Activated T-cell treated with anti-CD3 and anti-CD28 coated beads, Interleukin-2, amount 50 U/mL, for 72 hours (primary cell): ENCODE measurements at regions not wholly inside any gene's neighbourhood (a gene's known extent, or its start where the extent isn't known, plus 50 kb on each side); places are given as distances from the start of the nearest gene placed in this dataset.

Experiments
- ATAC-seq, 2 donors: fragments of 150-1000 bp; cut with Tn5 transposase; replicated peaks in 1 of 2; 2 replicates each; pipeline ENCODE4 v1.10.0; 2021; ENCODE audit warnings: moderate library complexity in 2 of 2, mild to moderate bottlenecking in 1 of 2
- DNase-seq, 2 donors: peaks; one replicate each; pipeline ENCODE4 v3.0.0; 2021 to 2022; ENCODE audit warnings: mixed read lengths in 1 of 2
- H3K27ac Mint-ChIP-seq: one replicate; pipeline ENCODE4 v1.8.0; 2022; ENCODE audit warnings: mild to moderate bottlenecking, moderate library complexity, mixed read lengths
- H3K27me3 Mint-ChIP-seq: one replicate; pipeline ENCODE4 v1.8.0; 2022; ENCODE audit warnings: low read depth, mixed read lengths
- H3K36me3 Mint-ChIP-seq, 2 donors: one replicate each; pipeline ENCODE4 v1.8.0; 2022; ENCODE audit warnings: mixed read lengths in 2 of 2, mild to moderate bottlenecking in 1 of 2; ENCODE audit not compliant: insufficient read depth in 2 of 2
- H3K4me1 Mint-ChIP-seq: one replicate; pipeline ENCODE4 v1.8.0; 2022; ENCODE audit warnings: low read depth, mixed read lengths
- H3K4me3 Mint-ChIP-seq, 2 donors: one replicate each; pipeline ENCODE4 v1.8.0; 2022; ENCODE audit warnings: mild to moderate bottlenecking in 2 of 2, mixed read lengths in 2 of 2, moderate library complexity in 2 of 2
- H3K9me3 Mint-ChIP-seq, 2 donors: one replicate each; pipeline ENCODE4 v1.8.0; 2022; ENCODE audit warnings: mixed read lengths in 2 of 2

- no peak overlapping the region for H3K27ac Mint-ChIP-seq
- DNase-seq = no peak
- H3K9me3 Mint-ChIP-seq = peaks cover 5 to 12% of the 10 kb centered on the region in 2 donors
- no peak overlapping the region for H3K4me3 Mint-ChIP-seq
- no peaks in the 10 kb centered on the region for H3K4me1 Mint-ChIP-seq
- no peaks in the 10 kb centered on the region for H3K27me3 Mint-ChIP-seq
- H3K36me3 Mint-ChIP-seq = no peaks in the 10 kb centered on the region
- no peak for ATAC-seq
Observed at GRCh38 chr5:13640270-13640669, 304.2 kb downstream of the DNAH5 start.

- no peak for DNase-seq
- peaks cover 3 to 7% of the 10 kb centered on the region in 2 donors for H3K9me3 Mint-ChIP-seq
- ATAC-seq = no peak
- no peaks in the 10 kb centered on the region for H3K36me3 Mint-ChIP-seq
- no peak overlapping the region for H3K4me3 Mint-ChIP-seq
- no peaks in the 10 kb centered on the region for H3K4me1 Mint-ChIP-seq
- no peaks in the 10 kb centered on the region for H3K27me3 Mint-ChIP-seq
- H3K27ac Mint-ChIP-seq = no peak overlapping the region
Observed at GRCh38 chr5:13632676-13633075, 311.8 kb downstream of the DNAH5 start.

- peaks cover 3 to 5% of the 10 kb centered on the region in 2 donors for H3K9me3 Mint-ChIP-seq
- no peak overlapping the region for H3K4me3 Mint-ChIP-seq
- ATAC-seq (no peak), DNase-seq (no peak)
- no peak overlapping the region for H3K27ac Mint-ChIP-seq
- no peaks in the 10 kb centered on the region for H3K4me1 Mint-ChIP-seq
- H3K27me3 Mint-ChIP-seq = no peaks in the 10 kb centered on the region
- H3K36me3 Mint-ChIP-seq = peaks cover 0 to under 1% of the 10 kb centered on the region in 2 donors
Observed at GRCh38 chr5:13629218-13629617, 315.3 kb downstream of the DNAH5 start.

- Mint-ChIP-seq H3K9me3 (peaks cover 3 to 5% of the 10 kb centered on the region in 2 donors), H3K27me3 (no peaks in the 10 kb centered on the region), H3K4me3 (no peak overlapping the region), H3K36me3 (peaks cover 0 to 2% of the 10 kb centered on the region in 2 donors), H3K4me1 (no peaks in the 10 kb centered on the region), H3K27ac (no peak overlapping the region)
- ATAC-seq (no peak), DNase-seq (no peak)
Observed at GRCh38 chr5:13627673-13628454, 316.6 kb downstream of the DNAH5 start.

- H3K27ac Mint-ChIP-seq = no peak overlapping the region
- peaks cover 0 to 2% of the 10 kb centered on the region in 2 donors for H3K36me3 Mint-ChIP-seq
- no peaks in the 10 kb centered on the region for H3K27me3 Mint-ChIP-seq
- H3K4me3 Mint-ChIP-seq = no peak overlapping the region
- no peaks in the 10 kb centered on the region for H3K4me1 Mint-ChIP-seq
- no peak for ATAC-seq
- no peak for DNase-seq
- peaks cover 2 to 5% of the 10 kb centered on the region in 2 donors for H3K9me3 Mint-ChIP-seq
Observed at GRCh38 chr5:13625616-13626198, 318.8 kb downstream of the DNAH5 start.

GRCh38 chr5:13624283-13625074 lies 320.0 kb downstream of the DNAH5 start:
- Mint-ChIP-seq H3K4me1 (no peaks in the 10 kb centered on the region), H3K27ac (no peak overlapping the region), H3K9me3 (peaks cover 5 to 7% of the 10 kb centered on the region in 2 donors), H3K27me3 (no peaks in the 10 kb centered on the region), H3K36me3 (peaks cover 0 to 2% of the 10 kb centered on the region in 2 donors), H3K4me3 (no peak overlapping the region)
- no peak for DNase-seq
- ATAC-seq = no peak

GRCh38 chr5:13613621-13614020 lies 330.9 kb downstream of the DNAH5 start:
- no peaks in the 10 kb centered on the region for H3K36me3 Mint-ChIP-seq
- no peak for ATAC-seq
- no peak overlapping the region for H3K27ac Mint-ChIP-seq
- no peak overlapping the region for H3K4me3 Mint-ChIP-seq
- H3K9me3 Mint-ChIP-seq = peaks cover 12% of the 10 kb centered on the region in 2 donors
- DNase-seq = no peak
- H3K4me1 Mint-ChIP-seq = no peaks in the 10 kb centered on the region
- H3K27me3 Mint-ChIP-seq = no peaks in the 10 kb centered on the region

GRCh38 chr5:13611604-13612003 lies 332.9 kb downstream of the DNAH5 start:
- Mint-ChIP-seq H3K27me3 (no peaks in the 10 kb centered on the region), H3K4me1 (no peaks in the 10 kb centered on the region)

GRCh38 chr5:13609504-13609903 lies 335.0 kb downstream of the DNAH5 start:
- Mint-ChIP-seq H3K9me3 (peaks cover 8% of the 10 kb centered on the region in 2 donors), H3K27ac (no peak overlapping the region), H3K36me3 (no peaks in the 10 kb centered on the region), H3K4me1 (no peaks in the 10 kb centered on the region), H3K4me3 (no peak overlapping the region), H3K27me3 (no peaks in the 10 kb centered on the region)
- ATAC-seq (no peak), DNase-seq (no peak)

More at GRCh38 chr5:13611604-13612003, 332.9 kb downstream of the DNAH5 start:
- no peak overlapping the region for H3K27ac Mint-ChIP-seq
- no peak for DNase-seq
- ATAC-seq = no peak
- H3K4me3 Mint-ChIP-seq = no peak overlapping the region
- no peaks in the 10 kb centered on the region for H3K36me3 Mint-ChIP-seq
- peaks cover 13 to 17% of the 10 kb centered on the region in 2 donors for H3K9me3 Mint-ChIP-seq

GRCh38 chr5:13606051-13606450 lies 338.4 kb downstream of the DNAH5 start:
- peaks cover 3 to 7% of the 10 kb centered on the region in 2 donors for H3K9me3 Mint-ChIP-seq
- no peaks in the 10 kb centered on the region for H3K27me3 Mint-ChIP-seq
- ATAC-seq (no peak), DNase-seq (no peak)
- H3K36me3 Mint-ChIP-seq = no peaks in the 10 kb centered on the region
- H3K4me3 Mint-ChIP-seq = no peak overlapping the region
- no peak overlapping the region for H3K27ac Mint-ChIP-seq
- no peaks in the 10 kb centered on the region for H3K4me1 Mint-ChIP-seq

- DNase-seq = no peak
- Mint-ChIP-seq H3K27me3 (no peaks in the 10 kb centered on the region), H3K4me1 (no peaks in the 10 kb centered on the region), H3K4me3 (no peak overlapping the region), H3K27ac (no peak overlapping the region), H3K36me3 (peaks cover 0 to 2% of the 10 kb centered on the region in 2 donors), H3K9me3 (peaks cover 2 to 4% of the 10 kb centered on the region in 2 donors)
- no peak for ATAC-seq
Observed at GRCh38 chr5:13601112-13601511, 343.4 kb downstream of the DNAH5 start.

- Mint-ChIP-seq H3K9me3 (peaks cover 4 to 8% of the 10 kb centered on the region in 2 donors), H3K4me3 (no peak overlapping the region), H3K27me3 (no peaks in the 10 kb centered on the region), H3K36me3 (peaks cover 0 to 2% of the 10 kb centered on the region in 2 donors), H3K27ac (no peak overlapping the region), H3K4me1 (no peaks in the 10 kb centered on the region)
- ATAC-seq = no peak
- DNase-seq = no peak
Observed at GRCh38 chr5:13595978-13596377, 348.5 kb downstream of the DNAH5 start.

GRCh38 chr5:13591621-13592020 lies 352.9 kb downstream of the DNAH5 start:
- no peaks in the 10 kb centered on the region for H3K4me1 Mint-ChIP-seq
- H3K9me3 Mint-ChIP-seq = peaks cover 2 to 8% of the 10 kb centered on the region in 2 donors
- no peak overlapping the region for H3K4me3 Mint-ChIP-seq
- H3K27ac Mint-ChIP-seq = no peak overlapping the region
- H3K27me3 Mint-ChIP-seq = no peaks in the 10 kb centered on the region
- DNase-seq = no peak
- H3K36me3 Mint-ChIP-seq = no peaks in the 10 kb centered on the region
- ATAC-seq = no peak
